ENCODE measurements at regions not wholly inside any gene's neighbourhood (a gene's known extent, or its start where the extent isn't known, plus 50 kb on each side); places are given as distances from the start of the nearest gene placed in this dataset.

DNA sequence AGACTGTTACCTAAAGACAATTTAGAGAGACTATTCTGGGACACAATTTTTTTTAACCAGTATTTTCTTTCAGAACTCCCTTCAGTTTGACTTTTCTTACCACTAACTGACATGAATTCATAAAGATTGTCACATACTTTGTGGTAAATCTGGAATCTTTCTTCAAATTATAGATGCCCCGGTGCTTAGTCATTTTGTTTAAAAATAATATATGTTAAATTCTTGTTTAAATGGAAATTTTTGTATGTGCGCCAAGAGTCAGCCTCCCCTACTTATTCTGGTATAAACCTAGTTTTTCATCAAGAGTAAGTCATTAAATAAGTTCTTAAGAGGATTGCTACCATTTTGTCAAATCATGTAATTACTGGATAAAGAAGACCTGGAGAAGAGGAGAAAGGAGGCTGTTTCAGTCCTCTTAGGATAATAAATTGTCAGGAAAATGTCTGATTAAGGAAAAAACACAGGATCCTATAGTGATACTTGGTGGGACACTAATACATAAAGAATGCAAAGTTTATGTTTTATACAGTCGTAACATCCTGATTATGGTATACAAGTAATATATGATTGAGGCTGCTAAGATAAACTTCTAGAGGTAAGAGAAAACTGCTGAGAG lies 424.4 kb downstream of the PMP22 start:
- Histone ChIP-seq H3K18ac (ENCODE audit: low read length) (no peak overlapping the region), H2BK5ac (ENCODE audit: low read depth, low read length, poor library complexity) (no peak overlapping the region), H3K36me3 (ENCODE audit: control insufficient read depth in 1 of 2, insufficient read depth in 2 of 2, low read length in 2 of 2) (no peaks in the 10 kb centered on the region), H2BK12ac (ENCODE audit: low read length) (no peak overlapping the region), H3K4me3 (ENCODE audit: low read depth, low read length) (no peak overlapping the region), H3K4me1 (ENCODE audit: control insufficient read depth in 1 of 2, insufficient read depth in 2 of 2, low read length in 2 of 2) (no peaks in the 10 kb centered on the region), H3K4me2 (ENCODE audit: low read length) (no peak overlapping the region), H3K23ac (ENCODE audit: low read length) (no peak overlapping the region), H2AK5ac (ENCODE audit: low read length) (no peak overlapping the region), H3K14ac (ENCODE audit: low read length) (no peak overlapping the region), H2AFZ (ENCODE audit: insufficient read depth, low read length, poor library complexity) (no peak overlapping the region), H3K4ac (ENCODE audit: low read depth, low read length) (no peak overlapping the region), H4K8ac (ENCODE audit: low read depth, low read length) (no peak overlapping the region), H3K79me2 (ENCODE audit: control insufficient read depth, insufficient read depth, low read length, poor library complexity) (no peaks in the 10 kb centered on the region), H3K27ac (ENCODE audit: low read depth, low read length) (no peak overlapping the region), H3K79me1 (ENCODE audit: low read length) (no peaks in the 10 kb centered on the region), H3K9me3 (ENCODE audit: insufficient read depth, low read depth, low read length) (peaks cover 4% of the 10 kb centered on the region), H2BK120ac (ENCODE audit: insufficient read depth, low read length, poor library complexity) (no peak overlapping the region), H3K9ac (ENCODE audit: low read length) (no peak overlapping the region), H4K12ac (ENCODE audit: low read depth, low read length) (no peak overlapping the region), H4K91ac (ENCODE audit: low read depth, low read length) (no peak overlapping the region), H3K27me3 (ENCODE audit: insufficient read depth, low read length) (no peaks in the 10 kb centered on the region)
- no CpG with 5 or more reads among the region's 3 CpGs for WGBS (ENCODE audit: extremely low coverage, insufficient coverage, insufficient read length)
- peak in 1 of 2 donors; percentile 49 for DNase-seq

DNA sequence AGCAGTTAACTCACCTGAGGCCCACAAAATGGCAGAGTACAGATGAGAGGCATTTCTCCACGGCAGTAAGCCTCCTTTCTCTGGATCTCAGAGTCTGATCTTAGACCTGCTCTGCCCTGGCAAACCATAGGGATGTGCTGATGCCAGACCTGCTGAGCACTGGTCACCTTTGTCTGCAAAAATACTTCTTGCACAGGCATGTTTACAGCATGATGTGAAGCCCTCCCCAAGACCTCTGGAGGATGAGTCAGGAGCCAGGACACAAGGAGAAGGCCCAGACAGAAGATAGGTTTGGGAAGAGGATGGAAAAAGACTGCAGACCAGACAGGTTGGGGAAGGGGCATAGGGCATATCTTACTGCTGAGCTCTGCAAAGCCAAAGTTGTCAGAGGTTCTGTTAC lies 426.6 kb downstream of the PMP22 start:
- no peaks in the 10 kb centered on the region for H3K4me1 ChIP-seq (ENCODE audit: control insufficient read depth in 1 of 2, insufficient read depth in 2 of 2, low read length in 2 of 2)
- no peak overlapping the region for H3K4me2 ChIP-seq (ENCODE audit: low read length)
- WGBS (ENCODE audit: extremely low coverage, insufficient coverage, insufficient read length): no CpG with 5 or more reads among the region's 1 CpG
- H2BK120ac ChIP-seq (ENCODE audit: insufficient read depth, low read length, poor library complexity): no peak overlapping the region
- H4K12ac ChIP-seq (ENCODE audit: low read depth, low read length): no peak overlapping the region
- H2AK5ac ChIP-seq (ENCODE audit: low read length): no peak overlapping the region
- no peak overlapping the region for H2AFZ ChIP-seq (ENCODE audit: insufficient read depth, low read length, poor library complexity)
- H3K14ac ChIP-seq (ENCODE audit: low read length): no peak overlapping the region
- no peaks in the 10 kb centered on the region for H3K79me1 ChIP-seq (ENCODE audit: low read length)
- H3K36me3 ChIP-seq (ENCODE audit: control insufficient read depth in 1 of 2, insufficient read depth in 2 of 2, low read length in 2 of 2): no peaks in the 10 kb centered on the region
- DNase-seq: no peak
- no peak overlapping the region for H2BK5ac ChIP-seq (ENCODE audit: low read depth, low read length, poor library complexity)
- no peaks in the 10 kb centered on the region for H3K27me3 ChIP-seq (ENCODE audit: insufficient read depth, low read length)
- no peaks in the 10 kb centered on the region for H3K79me2 ChIP-seq (ENCODE audit: control insufficient read depth, insufficient read depth, low read length, poor library complexity)
- H3K4ac ChIP-seq (ENCODE audit: low read depth, low read length): no peak overlapping the region
- no peak overlapping the region for H3K9ac ChIP-seq (ENCODE audit: low read length)
- no peak overlapping the region for H3K27ac ChIP-seq (ENCODE audit: low read depth, low read length)
- no peak overlapping the region for H2BK12ac ChIP-seq (ENCODE audit: low read length)
- no peak overlapping the region for H3K18ac ChIP-seq (ENCODE audit: low read length)
- no peak overlapping the region for H4K8ac ChIP-seq (ENCODE audit: low read depth, low read length)
- no peak overlapping the region for H4K91ac ChIP-seq (ENCODE audit: low read depth, low read length)
- no peak overlapping the region for H3K4me3 ChIP-seq (ENCODE audit: low read depth, low read length)
- no peak overlapping the region for H3K23ac ChIP-seq (ENCODE audit: low read length)
- H3K9me3 ChIP-seq (ENCODE audit: insufficient read depth, low read depth, low read length): peaks cover 7% of the 10 kb centered on the region

DNA sequence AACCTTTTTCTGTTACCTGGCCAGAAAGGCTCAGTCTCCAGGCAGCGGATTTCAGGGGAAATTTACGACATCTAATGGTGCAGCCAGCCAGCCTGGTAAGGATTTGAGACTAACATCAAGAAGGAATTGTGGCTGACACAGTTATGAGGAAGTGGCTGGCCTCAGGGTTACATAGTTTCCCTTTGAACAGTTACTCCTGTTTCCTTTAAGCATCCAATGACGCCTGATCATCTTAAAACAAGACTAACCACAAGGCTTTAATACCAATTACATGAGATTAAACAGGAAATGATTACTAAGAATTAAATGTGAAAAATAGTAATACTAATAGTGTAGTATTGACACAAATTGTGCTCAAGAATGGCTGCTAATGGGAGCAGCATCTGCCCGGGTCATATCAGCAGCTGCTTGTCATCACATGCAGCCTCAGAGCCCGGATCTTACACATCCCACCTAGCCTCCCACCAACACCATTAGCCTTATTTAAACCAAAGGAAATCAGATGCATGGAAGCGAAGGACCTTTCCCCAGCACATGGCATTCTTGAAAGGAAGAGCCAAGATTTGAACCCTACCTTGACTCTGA lies 431.8 kb downstream of the PMP22 start:
- Histone ChIP-seq H2BK5ac (ENCODE audit: low read depth, low read length, poor library complexity) (no peak overlapping the region), H3K4me3 (ENCODE audit: low read depth, low read length) (no peak overlapping the region)

GRCh38 chr17:14831491-14831890 lies 433.6 kb downstream of the PMP22 start:
- Histone ChIP-seq H3K9ac (ENCODE audit: low read length) (no peak overlapping the region), H3K4me1 (ENCODE audit: control insufficient read depth in 1 of 2, insufficient read depth in 2 of 2, low read length in 2 of 2) (peaks cover 4 to 6% of the 10 kb centered on the region in 2 experiments), H3K4me3 (ENCODE audit: low read depth, low read length) (no peak overlapping the region), H2AFZ (ENCODE audit: insufficient read depth, low read length, poor library complexity) (no peak overlapping the region), H3K23ac (ENCODE audit: low read length) (no peak overlapping the region), H2BK5ac (ENCODE audit: low read depth, low read length, poor library complexity) (no peak overlapping the region), H3K79me2 (ENCODE audit: control insufficient read depth, insufficient read depth, low read length, poor library complexity) (no peaks in the 10 kb centered on the region), H4K12ac (ENCODE audit: low read depth, low read length) (no peak overlapping the region), H3K27ac (ENCODE audit: low read depth, low read length) (no peak overlapping the region), H3K36me3 (ENCODE audit: control insufficient read depth in 1 of 2, insufficient read depth in 2 of 2, low read length in 2 of 2) (no peaks in the 10 kb centered on the region), H3K14ac (ENCODE audit: low read length) (no peak overlapping the region), H3K18ac (ENCODE audit: low read length) (no peak overlapping the region), H2BK12ac (ENCODE audit: low read length) (no peak overlapping the region), H3K27me3 (ENCODE audit: insufficient read depth, low read length) (no peaks in the 10 kb centered on the region), H4K8ac (ENCODE audit: low read depth, low read length) (no peak overlapping the region), H3K9me3 (ENCODE audit: insufficient read depth, low read depth, low read length) (peaks cover 5% of the 10 kb centered on the region), H2BK120ac (ENCODE audit: insufficient read depth, low read length, poor library complexity) (no peak overlapping the region), H3K4ac (ENCODE audit: low read depth, low read length) (no peak overlapping the region), H4K91ac (ENCODE audit: low read depth, low read length) (no peak overlapping the region), H3K79me1 (ENCODE audit: low read length) (no peaks in the 10 kb centered on the region), H2AK5ac (ENCODE audit: low read length) (no peak overlapping the region), H3K4me2 (ENCODE audit: low read length) (no peak overlapping the region)
- no peak for DNase-seq
- WGBS (ENCODE audit: extremely low coverage, insufficient coverage, insufficient read length): no CpG with 5 or more reads among the region's 2 CpGs

More for the DNA sequence above, 431.8 kb downstream of the PMP22 start:
- H3K9me3 ChIP-seq (ENCODE audit: insufficient read depth, low read depth, low read length): peaks cover 7% of the 10 kb centered on the region
- DNase-seq: peak in 1 of 2 donors; percentile 16
- no peak overlapping the region for H2AFZ ChIP-seq (ENCODE audit: insufficient read depth, low read length, poor library complexity)
- no peak overlapping the region for H3K23ac ChIP-seq (ENCODE audit: low read length)
- H4K91ac ChIP-seq (ENCODE audit: low read depth, low read length): no peak overlapping the region
- H3K4me2 ChIP-seq (ENCODE audit: low read length): no peak overlapping the region
- H4K8ac ChIP-seq (ENCODE audit: low read depth, low read length): no peak overlapping the region
- no peaks in the 10 kb centered on the region for H3K79me2 ChIP-seq (ENCODE audit: control insufficient read depth, insufficient read depth, low read length, poor library complexity)
- no peaks in the 10 kb centered on the region for H3K4me1 ChIP-seq (ENCODE audit: control insufficient read depth in 1 of 2, insufficient read depth in 2 of 2, low read length in 2 of 2)
- no peak overlapping the region for H3K14ac ChIP-seq (ENCODE audit: low read length)
- H4K12ac ChIP-seq (ENCODE audit: low read depth, low read length): no peak overlapping the region
- no peak overlapping the region for H2BK120ac ChIP-seq (ENCODE audit: insufficient read depth, low read length, poor library complexity)
- no peak overlapping the region for H3K4ac ChIP-seq (ENCODE audit: low read depth, low read length)
- no CpG with 5 or more reads among the region's 6 CpGs for WGBS (ENCODE audit: extremely low coverage, insufficient coverage, insufficient read length)
- H3K18ac ChIP-seq (ENCODE audit: low read length): no peak overlapping the region
- no peak overlapping the region for H2BK12ac ChIP-seq (ENCODE audit: low read length)
- no peak overlapping the region for H3K9ac ChIP-seq (ENCODE audit: low read length)
- no peaks in the 10 kb centered on the region for H3K79me1 ChIP-seq (ENCODE audit: low read length)
- H3K27ac ChIP-seq (ENCODE audit: low read depth, low read length): no peak overlapping the region
- no peaks in the 10 kb centered on the region for H3K27me3 ChIP-seq (ENCODE audit: insufficient read depth, low read length)
- H3K36me3 ChIP-seq (ENCODE audit: control insufficient read depth in 1 of 2, insufficient read depth in 2 of 2, low read length in 2 of 2): no peaks in the 10 kb centered on the region
- H2AK5ac ChIP-seq (ENCODE audit: low read length): no peak overlapping the region
